GM12873 (cell line): ENCODE measurements at regions not wholly inside any gene's neighbourhood (a gene's known extent, or its start where the extent isn't known, plus 50 kb on each side); places are given as distances from the start of the nearest gene placed in this dataset.

Source experiments
- TF ChIP-seq, protein P1 (sequence below): IDR thresholded peaks from 2 replicates; pipeline ENCODE4 v1.5.1; 2012; ENCODE audit warnings: low read depth, mild to moderate bottlenecking, moderate library complexity, low read length, control low read depth; ENCODE audit not compliant: insufficient read depth; ENCODE audit errors: missing control alignments

- TF ChIP-seq, protein P1, sequence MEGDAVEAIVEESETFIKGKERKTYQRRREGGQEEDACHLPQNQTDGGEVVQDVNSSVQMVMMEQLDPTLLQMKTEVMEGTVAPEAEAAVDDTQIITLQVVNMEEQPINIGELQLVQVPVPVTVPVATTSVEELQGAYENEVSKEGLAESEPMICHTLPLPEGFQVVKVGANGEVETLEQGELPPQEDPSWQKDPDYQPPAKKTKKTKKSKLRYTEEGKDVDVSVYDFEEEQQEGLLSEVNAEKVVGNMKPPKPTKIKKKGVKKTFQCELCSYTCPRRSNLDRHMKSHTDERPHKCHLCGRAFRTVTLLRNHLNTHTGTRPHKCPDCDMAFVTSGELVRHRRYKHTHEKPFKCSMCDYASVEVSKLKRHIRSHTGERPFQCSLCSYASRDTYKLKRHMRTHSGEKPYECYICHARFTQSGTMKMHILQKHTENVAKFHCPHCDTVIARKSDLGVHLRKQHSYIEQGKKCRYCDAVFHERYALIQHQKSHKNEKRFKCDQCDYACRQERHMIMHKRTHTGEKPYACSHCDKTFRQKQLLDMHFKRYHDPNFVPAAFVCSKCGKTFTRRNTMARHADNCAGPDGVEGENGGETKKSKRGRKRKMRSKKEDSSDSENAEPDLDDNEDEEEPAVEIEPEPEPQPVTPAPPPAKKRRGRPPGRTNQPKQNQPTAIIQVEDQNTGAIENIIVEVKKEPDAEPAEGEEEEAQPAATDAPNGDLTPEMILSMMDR = no peak
These were observed 71.7 kb upstream of the GTSF1L start for GRCh38 chr20:43798291-43799149.

GRCh38 chr20:43794326-43794725 is 67.5 kb upstream of the GTSF1L start:
- TF ChIP-seq, protein P1 = no peak

- TF ChIP-seq, protein P1 = no peak
These were observed 62.8 kb upstream of the GTSF1L start for GRCh38 chr20:43789593-43789992.

DNA sequence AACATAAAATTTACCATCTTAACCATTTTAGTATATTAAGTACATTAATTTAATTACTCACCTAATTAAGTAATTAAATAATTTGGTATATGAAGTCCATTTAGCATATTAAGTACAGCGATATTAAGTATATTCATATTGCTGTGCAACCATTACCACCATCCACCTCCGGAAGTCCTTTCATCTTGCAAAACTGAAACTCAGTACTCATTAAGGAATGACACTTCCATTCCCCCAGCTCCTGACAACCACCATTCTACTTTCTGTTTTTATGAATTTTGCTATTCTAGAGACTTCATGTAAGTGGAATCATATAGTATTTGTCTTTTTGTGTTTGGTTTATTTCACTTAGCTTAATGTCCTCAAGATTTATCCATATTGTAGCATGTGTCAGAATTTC is 61.1 kb upstream of the GTSF1L start:
- TF ChIP-seq, protein P1 = no peak

GRCh38 chr20:43786885-43787284 is 60.1 kb upstream of the GTSF1L start:
- TF ChIP-seq, protein P1 = no peak

GRCh38 chr20:43781215-43781614 is 54.4 kb upstream of the GTSF1L start:
- TF ChIP-seq, protein P1 = no peak

DNA sequence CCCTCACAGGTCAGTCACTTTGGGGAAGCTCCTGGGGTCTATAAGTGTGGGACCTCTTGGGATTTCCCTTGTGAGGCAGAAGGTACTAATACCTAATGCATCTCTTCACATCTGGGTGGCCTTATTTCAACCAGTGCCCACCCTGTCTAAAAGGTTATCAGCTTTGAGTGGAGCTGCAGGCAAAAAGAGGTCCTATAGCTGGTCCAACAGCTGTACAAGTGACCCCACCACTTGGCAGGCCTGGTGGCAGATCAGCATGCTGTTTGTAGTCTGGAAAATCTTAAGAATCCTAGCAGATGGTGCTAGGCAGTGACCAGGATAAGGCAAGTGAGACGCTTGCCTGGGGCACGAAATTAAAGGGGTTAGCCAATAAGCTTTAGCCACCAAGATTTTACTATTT is 51.6 kb upstream of the GTSF1L start:
- TF ChIP-seq, protein P1 = no peak
